ENCODE measurements at regions not wholly inside any gene's neighbourhood (a gene's known extent, or its start where the extent isn't known, plus 50 kb on each side); places are given as distances from the start of the nearest gene placed in this dataset.

- DNase-seq (ENCODE audit: low read depth in 2 of 2) = no peak
These were observed 52.4 kb upstream of the WDR26 start for GRCh38 chr1:224486801-224487583.

- no peak for DNase-seq (ENCODE audit: low read depth in 2 of 2)
These were observed 54.4 kb upstream of the WDR26 start for GRCh38 chr1:224488806-224489499.

GRCh38 chr1:224489534-224490365, 55.2 kb upstream of the WDR26 start:
- DNase-seq (ENCODE audit: low read depth in 2 of 2) = no peak

- no peak for DNase-seq (ENCODE audit: low read depth in 2 of 2)
These were observed 56.2 kb upstream of the WDR26 start for GRCh38 chr1:224490549-224491537.

GRCh38 chr1:224492015-224492414, 57.4 kb upstream of the WDR26 start:
- no peak for DNase-seq (ENCODE audit: low read depth in 2 of 2)

- no peak for DNase-seq (ENCODE audit: low read depth in 2 of 2)
These were observed 58.0 kb upstream of the WDR26 start for GRCh38 chr1:224492632-224493031.

- DNase-seq (ENCODE audit: low read depth in 2 of 2) = no peak
These were observed 58.7 kb upstream of the WDR26 start for GRCh38 chr1:224493269-224493668.

- DNase-seq (ENCODE audit: low read depth in 2 of 2) = no peak
These were observed 59.7 kb upstream of the WDR26 start for GRCh38 chr1:224494343-224494742.

- no peak for DNase-seq (ENCODE audit: low read depth in 2 of 2)
These were observed 61.3 kb upstream of the WDR26 start for GRCh38 chr1:224495866-224496265.

- DNase-seq (ENCODE audit: low read depth in 2 of 2) = no peak
These were observed 62.2 kb upstream of the WDR26 start for GRCh38 chr1:224496826-224497225.

- DNase-seq (ENCODE audit: low read depth in 2 of 2) = peak; percentile 51 to 63
These were observed 63.3 kb upstream of the WDR26 start for GRCh38 chr1:224497714-224498573.

- DNase-seq (ENCODE audit: low read depth in 2 of 2) = no peak
These were observed 64.1 kb upstream of the WDR26 start for GRCh38 chr1:224498574-224499170.

- DNase-seq (ENCODE audit: low read depth in 2 of 2) = no peak
These were observed 64.6 kb upstream of the WDR26 start for GRCh38 chr1:224499204-224499603.

- DNase-seq (ENCODE audit: low read depth in 2 of 2) = no peak
These were observed 66.2 kb upstream of the WDR26 start for GRCh38 chr1:224500796-224501195.

- DNase-seq (ENCODE audit: low read depth in 2 of 2) = no peak
These were observed 67.2 kb upstream of the WDR26 start for GRCh38 chr1:224501836-224502235.

- no peak for DNase-seq (ENCODE audit: low read depth in 2 of 2)
These were observed 68.0 kb upstream of the WDR26 start for GRCh38 chr1:224502459-224503160.

- no peak for DNase-seq (ENCODE audit: low read depth in 2 of 2)
These were observed 68.8 kb upstream of the WDR26 start for GRCh38 chr1:224503161-224504118.
